H1 (cell line): ENCODE measurements at regions not wholly inside any gene's neighbourhood (a gene's known extent, or its start where the extent isn't known, plus 50 kb on each side); places are given as distances from the start of the nearest gene placed in this dataset.

Experiments
- MAFK ChIP-seq: IDR thresholded peaks from 2 replicates; pipeline ENCODE4 v1.6.1; 2012; ENCODE audit warnings: low read depth, mild to moderate bottlenecking, improper control_type of control experiment, low read length
- RXRA ChIP-seq: IDR thresholded peaks from 2 replicates; pipeline ENCODE4 v1.6.1; 2011; ENCODE audit warnings: low read depth, mild to moderate bottlenecking, low read length, moderate library complexity; ENCODE audit not compliant: insufficient read depth

GRCh38 chr5:68067976-68068603 is 147.5 kb upstream of the PIK3R1 start (continued):
- no peak for TF ChIP-seq RXRA
- no peak for TF ChIP-seq MAFK
